Chondrocyte (in vitro differentiated cells): ENCODE measurements at regions not wholly inside any gene's neighbourhood (a gene's known extent, or its start where the extent isn't known, plus 50 kb on each side); places are given as distances from the start of the nearest gene placed in this dataset.

Source experiments
- DNase-seq: peaks from one replicate; pipeline ENCODE4 v3.0.0; 2021; ENCODE audit warnings: mixed read lengths, low spot score
- H3K27ac Mint-ChIP-seq: one replicate; pipeline ENCODE4 v1.8.0; 2021; ENCODE audit warnings: mild to moderate bottlenecking, moderate library complexity, mixed read lengths; ENCODE audit not compliant: unreplicated experiment
- H3K27me3 Mint-ChIP-seq: 2 replicates; pipeline ENCODE4 v1.8.0; 2021; ENCODE audit warnings: low read depth, mixed read lengths
- H3K36me3 Mint-ChIP-seq: 2 replicates; pipeline ENCODE4 v1.8.0; 2021; ENCODE audit warnings: low read depth, mixed read lengths
- H3K4me1 Mint-ChIP-seq: 2 replicates; pipeline ENCODE4 v1.8.0; 2021; ENCODE audit warnings: low read depth, mild to moderate bottlenecking, mixed read lengths
- H3K4me3 Mint-ChIP-seq: one replicate; pipeline ENCODE4 v1.8.0; 2021; ENCODE audit warnings: mild to moderate bottlenecking, moderate library complexity, mixed read lengths; ENCODE audit not compliant: unreplicated experiment
- H3K9me3 Mint-ChIP-seq: 2 replicates; pipeline ENCODE4 v1.8.0; 2021; ENCODE audit warnings: low read depth, mixed read lengths
- CTCF ChIP-seq: fragments of 200-600 bp; sonication (generic); IDR thresholded peaks from 2 replicates; pipeline ENCODE4 v1.5.0; 2021; ENCODE audit warnings: antibody characterized with exemption, mild to moderate bottlenecking, moderate library complexity

DNA sequence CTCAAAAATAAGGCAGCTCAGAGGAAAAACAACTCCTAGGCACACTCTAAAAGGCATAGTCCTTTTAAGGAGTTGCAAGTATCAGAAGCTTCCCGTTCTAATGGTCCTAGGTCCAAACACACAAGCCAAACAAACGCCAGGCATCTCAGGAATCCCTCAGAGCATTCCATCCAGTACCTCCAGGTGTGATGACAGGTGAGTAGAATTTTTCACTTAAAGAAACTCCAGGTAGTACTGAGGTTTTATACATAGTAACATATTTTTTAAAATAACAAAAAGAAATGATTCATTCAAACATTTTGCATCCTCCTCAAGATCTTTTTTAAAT, 1092.3 kb downstream of the TUSC7 start:
- DNase-seq: no peak
- peaks cover 7% of the 10 kb centered on the region for H3K4me1 Mint-ChIP-seq
- no peak for TF ChIP-seq CTCF
- no peaks in the 10 kb centered on the region for H3K36me3 Mint-ChIP-seq
- no peak overlapping the region for H3K27ac Mint-ChIP-seq
- no peak overlapping the region for H3K4me3 Mint-ChIP-seq
- H3K27me3 Mint-ChIP-seq: peaks cover 12% of the 10 kb centered on the region
- no peaks in the 10 kb centered on the region for H3K9me3 Mint-ChIP-seq

GRCh38 chr3:117809186-117810081, 1099.9 kb downstream of the TUSC7 start:
- H3K4me3 Mint-ChIP-seq: no peak overlapping the region
- H3K4me1 Mint-ChIP-seq: peaks cover 6% of the 10 kb centered on the region

DNA sequence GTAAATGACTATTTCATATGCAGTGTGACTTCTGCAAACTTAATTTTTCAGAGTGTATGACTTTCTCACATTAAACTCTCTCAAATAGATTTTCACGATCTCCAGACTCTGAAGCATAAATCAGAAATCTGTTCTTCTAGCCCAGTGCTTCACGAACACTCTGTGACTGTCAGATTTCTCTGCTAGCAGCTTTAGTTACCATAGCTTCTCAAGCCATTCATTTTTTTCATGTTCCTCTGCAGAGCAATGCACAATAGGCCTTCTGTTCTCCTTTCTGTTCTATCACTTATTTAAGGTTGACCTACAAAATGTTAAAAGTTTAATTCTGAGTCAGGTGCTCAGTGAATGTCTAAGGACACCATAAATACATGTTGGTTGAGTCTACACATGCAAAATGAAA, 1102.2 kb downstream of the TUSC7 start:
- H3K4me1 Mint-ChIP-seq: peaks cover 6% of the 10 kb centered on the region
- H3K27ac Mint-ChIP-seq: no peak overlapping the region
- TF ChIP-seq CTCF: no peak
- no peak for DNase-seq
- no peaks in the 10 kb centered on the region for H3K27me3 Mint-ChIP-seq
- no peaks in the 10 kb centered on the region for H3K36me3 Mint-ChIP-seq
- no peaks in the 10 kb centered on the region for H3K9me3 Mint-ChIP-seq
- no peak overlapping the region for H3K4me3 Mint-ChIP-seq

More at GRCh38 chr3:117809186-117810081, 1099.9 kb downstream of the TUSC7 start:
- TF ChIP-seq CTCF: no peak
- no peaks in the 10 kb centered on the region for H3K9me3 Mint-ChIP-seq
- H3K27ac Mint-ChIP-seq: no peak overlapping the region
- no peaks in the 10 kb centered on the region for H3K36me3 Mint-ChIP-seq
- peaks cover 2% of the 10 kb centered on the region for H3K27me3 Mint-ChIP-seq
- no peak for DNase-seq

- TF ChIP-seq CTCF: no peak
- Mint-ChIP-seq H3K4me3 (no peak overlapping the region), H3K27ac (no peak overlapping the region), H3K4me1 (no peaks in the 10 kb centered on the region), H3K9me3 (peaks cover 4% of the 10 kb centered on the region), H3K36me3 (no peaks in the 10 kb centered on the region), H3K27me3 (peaks cover 10% of the 10 kb centered on the region)
- DNase-seq: no peak
These were observed 1105.4 kb downstream of the TUSC7 start for GRCh38 chr3:117814975-117815374.

- H3K4me1 Mint-ChIP-seq: no peaks in the 10 kb centered on the region
- peaks cover 4% of the 10 kb centered on the region for H3K9me3 Mint-ChIP-seq
- DNase-seq: no peak
- no peak for TF ChIP-seq CTCF
- H3K27ac Mint-ChIP-seq: no peak overlapping the region
- H3K36me3 Mint-ChIP-seq: no peaks in the 10 kb centered on the region
- H3K27me3 Mint-ChIP-seq: peaks cover 15% of the 10 kb centered on the region
- no peak overlapping the region for H3K4me3 Mint-ChIP-seq
These were observed 1107.5 kb downstream of the TUSC7 start for GRCh38 chr3:117817103-117817502.
